Mesodermal cell (in vitro differentiated cells): ENCODE measurements at regions not wholly inside any gene's neighbourhood (a gene's known extent, or its start where the extent isn't known, plus 50 kb on each side); places are given as distances from the start of the nearest gene placed in this dataset.

Experiments used
- H3K27ac ChIP-seq: 2 replicates; pipeline ENCODE4 v1.7.0; 2013; ENCODE audit warnings: mild to moderate bottlenecking, low read depth, low read length, moderate library complexity; ENCODE audit not compliant: severe bottlenecking
- H3K36me3 ChIP-seq: 2 replicates; pipeline ENCODE4 v1.7.1; 2013; ENCODE audit warnings: mild to moderate bottlenecking, low read length, moderate library complexity; ENCODE audit not compliant: control insufficient read depth, insufficient read depth
- H3K4me1 ChIP-seq: one replicate; pipeline ENCODE4 v1.7.1; 2013; ENCODE audit warnings: mild to moderate bottlenecking, low read length; ENCODE audit not compliant: insufficient read depth, control insufficient read depth, poor library complexity, severe bottlenecking
- H3K4me3 ChIP-seq: 2 replicates; pipeline ENCODE4 v1.7.0; 2013; ENCODE audit warnings: low read length, control low read depth, mild to moderate bottlenecking; ENCODE audit not compliant: insufficient read depth, poor library complexity, severe bottlenecking; ENCODE audit errors: extremely low read depth
- H3K9me3 ChIP-seq: 2 replicates; pipeline ENCODE4 v1.7.1; 2013; ENCODE audit warnings: mild to moderate bottlenecking, low read length, moderate library complexity; ENCODE audit not compliant: control insufficient read depth
- WGBS, 2 experiments: methylation state at CpG; one replicate each; pipeline ENCODE4 v1.1.5; 2013; ENCODE audit warnings: missing lambda C conversion rate in 2 of 2; ENCODE audit not compliant: insufficient coverage in 2 of 2; 5-methylcytosine and 5-hydroxymethylcytosine counted together

- Histone ChIP-seq H3K4me1 (no peaks in the 10 kb centered on the region), H3K9me3 (peaks cover 4% of the 10 kb centered on the region), H3K4me3 (no peak overlapping the region), H3K27ac (no peak overlapping the region), H3K36me3 (no peaks in the 10 kb centered on the region)
- 79 to 88% methylated on average over 4 of the region's 4 CpGs for WGBS, 2 experiments
Measured at GRCh38 chr14:65904988-65905387, 492.5 kb downstream of the FUT8 start.

GRCh38 chr14:65906344-65906743 lies 493.8 kb downstream of the FUT8 start:
- H3K36me3 ChIP-seq: no peaks in the 10 kb centered on the region
- peaks cover 4% of the 10 kb centered on the region for H3K9me3 ChIP-seq
- WGBS, 2 experiments: 67 to 94% methylated on average over 1 to 3 of the region's 4 CpGs
- H3K4me1 ChIP-seq: no peaks in the 10 kb centered on the region
- H3K4me3 ChIP-seq: no peak overlapping the region
- H3K27ac ChIP-seq: no peak overlapping the region

- no peak overlapping the region for H3K27ac ChIP-seq
- WGBS, 2 experiments: 84 to 100% methylated on average over 2 of the region's 2 CpGs
- H3K4me3 ChIP-seq: no peak overlapping the region
- no peaks in the 10 kb centered on the region for H3K36me3 ChIP-seq
- no peaks in the 10 kb centered on the region for H3K4me1 ChIP-seq
- H3K9me3 ChIP-seq: no peaks in the 10 kb centered on the region
Measured at GRCh38 chr14:65906948-65907347, 494.4 kb downstream of the FUT8 start.

GRCh38 chr14:65910108-65910786 lies 497.7 kb downstream of the FUT8 start:
- 72 to 90% methylated on average over 2 to 3 of the region's 4 CpGs for WGBS, 2 experiments
- Histone ChIP-seq H3K4me3 (no peak overlapping the region), H3K27ac (peak overlapping the region; percentile 24), H3K36me3 (no peaks in the 10 kb centered on the region), H3K9me3 (no peaks in the 10 kb centered on the region), H3K4me1 (no peaks in the 10 kb centered on the region)

- Histone ChIP-seq H3K27ac (no peak overlapping the region), H3K4me3 (no peak overlapping the region), H3K4me1 (no peaks in the 10 kb centered on the region), H3K9me3 (no peaks in the 10 kb centered on the region), H3K36me3 (no peaks in the 10 kb centered on the region)
Measured at GRCh38 chr14:65915125-65915524, 502.6 kb downstream of the FUT8 start.

- no peak overlapping the region for H3K4me3 ChIP-seq
- no peak overlapping the region for H3K27ac ChIP-seq
- no peaks in the 10 kb centered on the region for H3K36me3 ChIP-seq
- no peaks in the 10 kb centered on the region for H3K9me3 ChIP-seq
- H3K4me1 ChIP-seq: no peaks in the 10 kb centered on the region
- WGBS, 2 experiments: 96 to 100% methylated on average over 2 of the region's 2 CpGs
Measured at GRCh38 chr14:65916055-65916454, 503.5 kb downstream of the FUT8 start.

GRCh38 chr14:65920996-65921395 lies 508.5 kb downstream of the FUT8 start:
- Histone ChIP-seq H3K27ac (no peak overlapping the region), H3K9me3 (no peaks in the 10 kb centered on the region), H3K4me1 (no peaks in the 10 kb centered on the region), H3K4me3 (no peak overlapping the region), H3K36me3 (no peaks in the 10 kb centered on the region)
- 92 to 100% methylated on average over 2 of the region's 2 CpGs for WGBS, 2 experiments

- Histone ChIP-seq H3K4me3 (no peak overlapping the region), H3K36me3 (no peaks in the 10 kb centered on the region), H3K4me1 (no peaks in the 10 kb centered on the region), H3K9me3 (no peaks in the 10 kb centered on the region), H3K27ac (no peak overlapping the region)
- WGBS, 2 experiments: 67 to 100% methylated on average over 1 of the region's 3 CpGs
Measured at GRCh38 chr14:65922142-65922541, 509.6 kb downstream of the FUT8 start.

- 65 to 73% methylated on average over 3 to 4 of the region's 6 CpGs for WGBS, 2 experiments
- no peaks in the 10 kb centered on the region for H3K9me3 ChIP-seq
- H3K36me3 ChIP-seq: no peaks in the 10 kb centered on the region
- no peak overlapping the region for H3K27ac ChIP-seq
- H3K4me3 ChIP-seq: no peak overlapping the region
- H3K4me1 ChIP-seq: no peaks in the 10 kb centered on the region
Measured at GRCh38 chr14:65926504-65926903, 514.0 kb downstream of the FUT8 start.

- H3K36me3 ChIP-seq: no peaks in the 10 kb centered on the region
Measured at GRCh38 chr14:65926935-65927700, 514.6 kb downstream of the FUT8 start.

GRCh38 chr14:65927931-65928356 lies 515.4 kb downstream of the FUT8 start:
- H3K4me1 ChIP-seq: no peaks in the 10 kb centered on the region
- H3K9me3 ChIP-seq: no peaks in the 10 kb centered on the region
- 76 to 82% methylated on average over 7 to 8 of the region's 9 CpGs for WGBS, 2 experiments
- no peak overlapping the region for H3K4me3 ChIP-seq
- H3K36me3 ChIP-seq: no peaks in the 10 kb centered on the region
- no peak overlapping the region for H3K27ac ChIP-seq

More at GRCh38 chr14:65926935-65927700, 514.6 kb downstream of the FUT8 start:
- no peaks in the 10 kb centered on the region for H3K9me3 ChIP-seq
- H3K4me1 ChIP-seq: no peaks in the 10 kb centered on the region
- no peak overlapping the region for H3K4me3 ChIP-seq
- 86 to 87% methylated on average over 5 of the region's 7 CpGs for whole genome bisulfite sequencing, 2 experiments
- H3K27ac ChIP-seq: no peak overlapping the region
